Ishikawa (cell line): ENCODE measurements at regions not wholly inside any gene's neighbourhood (a gene's known extent, or its start where the extent isn't known, plus 50 kb on each side); places are given as distances from the start of the nearest gene placed in this dataset.

Source experiments
- CREB1 ChIP-seq: IDR thresholded peaks from 2 replicates; pipeline ENCODE4 v1.6.1; 2012; ENCODE audit warnings: low read depth
- EGR1 ChIP-seq: IDR thresholded peaks from 2 replicates; pipeline ENCODE4 v1.6.1; 2012
- EP300 ChIP-seq: IDR thresholded peaks from 2 replicates; pipeline ENCODE4 v1.6.1; 2012; ENCODE audit warnings: borderline replicate concordance
- RAD21 ChIP-seq: IDR thresholded peaks from 2 replicates; pipeline ENCODE4 v1.6.1; 2012; ENCODE audit warnings: low read depth
- TAF1 ChIP-seq: IDR thresholded peaks from 2 replicates; pipeline ENCODE4 v1.6.1; 2012; ENCODE audit warnings: low read depth, mild to moderate bottlenecking
- YY1 ChIP-seq: IDR thresholded peaks from 2 replicates; pipeline ENCODE4 v1.6.1; 2012; ENCODE audit warnings: low read depth
- TF ChIP-seq, protein P1 (sequence below): IDR thresholded peaks from 2 replicates; pipeline ENCODE4 v1.6.1; 2012
- TF ChIP-seq, protein P2 (sequence below): IDR thresholded peaks from 2 replicates; pipeline ENCODE4 v1.6.1; 2012; ENCODE audit warnings: low read depth, mild to moderate bottlenecking
- TF ChIP-seq, protein P3 (sequence below): IDR thresholded peaks from 2 replicates; pipeline ENCODE4 v1.6.1; 2012

DNA sequence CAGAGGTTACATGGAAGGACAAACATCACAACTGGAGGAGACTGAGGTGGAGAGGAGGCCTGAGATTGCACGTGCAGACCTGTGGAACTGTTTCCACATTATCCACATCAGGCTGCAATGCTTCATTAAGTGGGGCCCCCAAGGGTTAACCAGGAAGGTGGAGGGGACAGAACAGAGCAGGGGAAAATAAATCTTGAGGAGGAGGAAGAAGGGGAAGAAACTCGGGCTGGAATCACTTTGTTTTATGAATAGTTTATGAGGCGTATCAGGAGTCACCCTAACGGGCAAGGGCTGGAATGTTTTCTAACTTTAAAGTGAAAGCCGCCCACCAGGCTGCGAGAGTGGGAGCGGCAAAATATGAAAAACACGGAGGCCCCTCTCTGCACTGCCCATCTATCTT, 154.9 kb downstream of the WNT5A start:
- TF ChIP-seq TAF1, result no peak
- TF ChIP-seq, protein P1, sequence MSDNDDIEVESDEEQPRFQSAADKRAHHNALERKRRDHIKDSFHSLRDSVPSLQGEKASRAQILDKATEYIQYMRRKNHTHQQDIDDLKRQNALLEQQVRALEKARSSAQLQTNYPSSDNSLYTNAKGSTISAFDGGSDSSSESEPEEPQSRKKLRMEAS, result no peak
- TF ChIP-seq EP300, result no peak
- no peak for TF ChIP-seq EGR1
- no peak for TF ChIP-seq YY1
- TF ChIP-seq, protein P2, sequence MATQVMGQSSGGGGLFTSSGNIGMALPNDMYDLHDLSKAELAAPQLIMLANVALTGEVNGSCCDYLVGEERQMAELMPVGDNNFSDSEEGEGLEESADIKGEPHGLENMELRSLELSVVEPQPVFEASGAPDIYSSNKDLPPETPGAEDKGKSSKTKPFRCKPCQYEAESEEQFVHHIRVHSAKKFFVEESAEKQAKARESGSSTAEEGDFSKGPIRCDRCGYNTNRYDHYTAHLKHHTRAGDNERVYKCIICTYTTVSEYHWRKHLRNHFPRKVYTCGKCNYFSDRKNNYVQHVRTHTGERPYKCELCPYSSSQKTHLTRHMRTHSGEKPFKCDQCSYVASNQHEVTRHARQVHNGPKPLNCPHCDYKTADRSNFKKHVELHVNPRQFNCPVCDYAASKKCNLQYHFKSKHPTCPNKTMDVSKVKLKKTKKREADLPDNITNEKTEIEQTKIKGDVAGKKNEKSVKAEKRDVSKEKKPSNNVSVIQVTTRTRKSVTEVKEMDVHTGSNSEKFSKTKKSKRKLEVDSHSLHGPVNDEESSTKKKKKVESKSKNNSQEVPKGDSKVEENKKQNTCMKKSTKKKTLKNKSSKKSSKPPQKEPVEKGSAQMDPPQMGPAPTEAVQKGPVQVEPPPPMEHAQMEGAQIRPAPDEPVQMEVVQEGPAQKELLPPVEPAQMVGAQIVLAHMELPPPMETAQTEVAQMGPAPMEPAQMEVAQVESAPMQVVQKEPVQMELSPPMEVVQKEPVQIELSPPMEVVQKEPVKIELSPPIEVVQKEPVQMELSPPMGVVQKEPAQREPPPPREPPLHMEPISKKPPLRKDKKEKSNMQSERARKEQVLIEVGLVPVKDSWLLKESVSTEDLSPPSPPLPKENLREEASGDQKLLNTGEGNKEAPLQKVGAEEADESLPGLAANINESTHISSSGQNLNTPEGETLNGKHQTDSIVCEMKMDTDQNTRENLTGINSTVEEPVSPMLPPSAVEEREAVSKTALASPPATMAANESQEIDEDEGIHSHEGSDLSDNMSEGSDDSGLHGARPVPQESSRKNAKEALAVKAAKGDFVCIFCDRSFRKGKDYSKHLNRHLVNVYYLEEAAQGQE, result no peak
- no peak for TF ChIP-seq CREB1
- TF ChIP-seq, protein P3, sequence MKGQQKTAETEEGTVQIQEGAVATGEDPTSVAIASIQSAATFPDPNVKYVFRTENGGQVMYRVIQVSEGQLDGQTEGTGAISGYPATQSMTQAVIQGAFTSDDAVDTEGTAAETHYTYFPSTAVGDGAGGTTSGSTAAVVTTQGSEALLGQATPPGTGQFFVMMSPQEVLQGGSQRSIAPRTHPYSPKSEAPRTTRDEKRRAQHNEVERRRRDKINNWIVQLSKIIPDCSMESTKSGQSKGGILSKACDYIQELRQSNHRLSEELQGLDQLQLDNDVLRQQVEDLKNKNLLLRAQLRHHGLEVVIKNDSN, result no peak
- TF ChIP-seq RAD21, result no peak
